WTC11 (cell line): ENCODE measurements at regions not wholly inside any gene's neighbourhood (a gene's known extent, or its start where the extent isn't known, plus 50 kb on each side); places are given as distances from the start of the nearest gene placed in this dataset.

Experiments used
- ATAC-seq: fragments of 200-7000 bp; cut with Tn5 transposase; 2 replicates; pipeline ENCODE4 v1.10.0; 2021; ENCODE audit warnings: mild to moderate bottlenecking, moderate library complexity
- CTCF ChIA-PET: fragments of 300-600 bp; sonication (Branson Sonifier 250); formaldehyde crosslinking; loops from one replicate; lab custom pipeline; 2021; ENCODE audit warnings: antibody characterized with exemption; lab: Charles Lee
- POLR2A ChIA-PET: fragments of 350-600 bp; sonication (Branson Sonifier 250); formaldehyde crosslinking; loops from one replicate; lab custom pipeline; 2021; ENCODE audit warnings: antibody characterized with exemption; lab: Charles Lee
- DNase-seq: peaks from one replicate; pipeline ENCODE4 v3.0.0; 2021; ENCODE audit warnings: low spot score
- H3K27ac Mint-ChIP-seq: 2 replicates; pipeline ENCODE4 v1.8.0; 2021; ENCODE audit warnings: mixed read lengths
- H3K27me3 Mint-ChIP-seq: 2 replicates; pipeline ENCODE4 v1.8.0; 2021; ENCODE audit warnings: low read depth, mild to moderate bottlenecking, moderate library complexity, mixed read lengths
- H3K36me3 Mint-ChIP-seq: 2 replicates; pipeline ENCODE4 v1.8.0; 2021; ENCODE audit warnings: mixed read lengths
- H3K4me1 Mint-ChIP-seq: 2 replicates; pipeline ENCODE4 v1.8.0; 2022; ENCODE audit warnings: mixed read lengths
- H3K4me3 Mint-ChIP-seq: 2 replicates; pipeline ENCODE4 v1.8.0; 2021; ENCODE audit warnings: mild to moderate bottlenecking, moderate library complexity, mixed read lengths
- H3K9me3 Mint-ChIP-seq: 2 replicates; pipeline ENCODE4 v1.8.0; 2021; ENCODE audit warnings: mixed read lengths
- ATF1 ChIP-seq: sonication (generic); formaldehyde crosslinking; IDR thresholded peaks from 2 replicates; pipeline ENCODE4 v1.8.1; 2023; ENCODE audit warnings: mild to moderate bottlenecking, moderate library complexity, missing genetic modification reagents
- CBFB ChIP-seq: sonication (generic); formaldehyde crosslinking; IDR thresholded peaks from 2 replicates; pipeline ENCODE4 v1.8.1; 2022; ENCODE audit warnings: mild to moderate bottlenecking, low read depth, missing genetic modification reagents
- ETV6 ChIP-seq: sonication (generic); formaldehyde crosslinking; IDR thresholded peaks from 2 replicates; pipeline ENCODE4 v1.8.1; 2022; ENCODE audit warnings: mild to moderate bottlenecking, missing genetic modification reagents
- FOXP1 ChIP-seq: sonication (generic); formaldehyde crosslinking; IDR thresholded peaks from 2 replicates; pipeline ENCODE4 v1.8.0; 2022; ENCODE audit warnings: missing genetic modification reagents, mild to moderate bottlenecking, moderate library complexity, borderline replicate concordance
- MXD4 ChIP-seq: fragments of 250-450 bp; sonication (Bioruptor Pico); IDR thresholded peaks from 2 replicates; pipeline ENCODE4 v1.8.0; 2021; ENCODE audit warnings: mild to moderate bottlenecking, moderate library complexity, borderline replicate concordance
- NFE2L1 ChIP-seq: sonication (generic); formaldehyde crosslinking; IDR thresholded peaks from 2 replicates; pipeline ENCODE4 v1.8.1; 2023; ENCODE audit warnings: missing genetic modification reagents
- NR1H2 ChIP-seq: sonication (generic); formaldehyde crosslinking; IDR thresholded peaks from 2 replicates; pipeline ENCODE4 v1.9.0; 2021; ENCODE audit warnings: mild to moderate bottlenecking, moderate library complexity, missing genetic modification reagents
- RELA ChIP-seq: sonication (generic); formaldehyde crosslinking; IDR thresholded peaks from 2 replicates; pipeline ENCODE4 v1.8.1; 2022; ENCODE audit warnings: missing genetic modification reagents, mild to moderate bottlenecking, borderline replicate concordance
- SMAD3 ChIP-seq: sonication (generic); formaldehyde crosslinking; IDR thresholded peaks from 2 replicates; pipeline ENCODE4 v1.8.0; 2022; ENCODE audit warnings: missing genetic modification reagents, mild to moderate bottlenecking, borderline replicate concordance
- ZBTB21 ChIP-seq: sonication (generic); formaldehyde crosslinking; IDR thresholded peaks from 2 replicates; pipeline ENCODE4 v1.8.1; 2023; ENCODE audit warnings: mild to moderate bottlenecking, missing genetic modification reagents, borderline replicate concordance
- ZNF671 ChIP-seq: fragments of 250-450 bp; sonication (Bioruptor Pico); IDR thresholded peaks from 2 replicates; pipeline ENCODE4 v1.8.0; 2021; ENCODE audit warnings: mild to moderate bottlenecking
- TF ChIP-seq, protein P1 (sequence below): sonication (generic); formaldehyde crosslinking; conservative IDR thresholded peaks from 2 replicates; pipeline ENCODE4 v1.8.1; 2023; ENCODE audit warnings: mild to moderate bottlenecking, low read depth, missing genetic modification reagents, moderate library complexity
- TF ChIP-seq, protein P2 (sequence below): fragments of 250-450 bp; sonication (Bioruptor Pico); conservative IDR thresholded peaks from 2 replicates; pipeline ENCODE4 v1.9.0; 2021; ENCODE audit warnings: mild to moderate bottlenecking
- TF ChIP-seq, protein P3 (sequence below): sonication (generic); formaldehyde crosslinking; IDR thresholded peaks from 2 replicates; pipeline ENCODE4 v1.8.1; 2022; ENCODE audit warnings: low read depth, mild to moderate bottlenecking, moderate library complexity, missing genetic modification reagents, borderline replicate concordance
- TF ChIP-seq, protein P4 (sequence below): sonication (generic); formaldehyde crosslinking; IDR thresholded peaks from 2 replicates; pipeline ENCODE4 v1.8.0; 2022; ENCODE audit warnings: mild to moderate bottlenecking, missing genetic modification reagents
- TF ChIP-seq, protein P5 (sequence below): fragments of 250-450 bp; sonication (Bioruptor Pico); IDR thresholded peaks from 2 replicates; pipeline ENCODE4 v1.9.0; 2021; ENCODE audit warnings: mild to moderate bottlenecking
- TF ChIP-seq, protein P6 (sequence below): fragments of 250-450 bp; sonication (Bioruptor Pico); IDR thresholded peaks from 2 replicates; pipeline ENCODE4 v1.9.0; 2021; ENCODE audit warnings: mild to moderate bottlenecking
- TF ChIP-seq, protein P7 (sequence below): sonication (generic); formaldehyde crosslinking; IDR thresholded peaks from 2 replicates; pipeline ENCODE4 v1.8.1; 2023; ENCODE audit warnings: mild to moderate bottlenecking, missing genetic modification reagents
- TF ChIP-seq, protein P8 (sequence below): sonication (generic); formaldehyde crosslinking; IDR thresholded peaks from 2 replicates; pipeline ENCODE4 v1.8.1; 2023; ENCODE audit warnings: mild to moderate bottlenecking, missing genetic modification reagents, borderline replicate concordance

DNA sequence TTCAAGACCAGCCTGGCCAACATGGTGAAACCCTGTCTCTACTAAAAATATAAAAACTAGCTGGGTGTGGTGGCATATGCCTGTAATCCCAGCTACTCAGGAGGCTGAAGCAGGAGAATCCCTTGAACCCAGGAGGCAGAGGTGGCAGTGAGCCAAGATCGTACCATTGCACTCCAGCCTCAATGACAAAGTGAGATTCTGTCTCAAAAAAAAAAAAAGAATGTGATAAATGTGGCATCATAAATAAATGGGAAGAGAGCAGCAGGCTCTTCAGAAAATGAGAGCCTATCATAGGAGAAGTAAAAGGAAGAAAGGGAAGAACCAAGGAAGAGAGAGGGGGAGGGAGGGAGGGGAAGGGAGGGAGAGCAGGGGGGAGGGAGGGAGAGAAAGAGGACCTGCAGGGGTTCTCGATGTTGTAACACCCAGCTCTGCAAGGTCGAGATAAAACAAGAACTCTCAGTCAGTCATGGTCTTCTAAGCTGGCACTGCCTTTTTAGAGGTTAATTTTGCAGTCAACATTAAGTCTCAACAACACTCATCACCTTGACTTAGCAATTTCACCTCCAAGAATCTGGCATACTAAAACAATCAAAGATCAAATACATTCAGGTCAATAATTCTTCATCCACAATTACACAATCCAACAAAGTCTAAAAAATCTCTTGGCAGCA, 68.7 kb upstream of the SIMC1 start (continued):
- TF ChIP-seq CBFB (CRISPR knock-in tag) (no peak), MXD4 (CRISPR knock-in tag) (no peak), ATF1 (CRISPR knock-in tag) (no peak), ZNF671 (no peak)
- TF ChIP-seq, protein P1, sequence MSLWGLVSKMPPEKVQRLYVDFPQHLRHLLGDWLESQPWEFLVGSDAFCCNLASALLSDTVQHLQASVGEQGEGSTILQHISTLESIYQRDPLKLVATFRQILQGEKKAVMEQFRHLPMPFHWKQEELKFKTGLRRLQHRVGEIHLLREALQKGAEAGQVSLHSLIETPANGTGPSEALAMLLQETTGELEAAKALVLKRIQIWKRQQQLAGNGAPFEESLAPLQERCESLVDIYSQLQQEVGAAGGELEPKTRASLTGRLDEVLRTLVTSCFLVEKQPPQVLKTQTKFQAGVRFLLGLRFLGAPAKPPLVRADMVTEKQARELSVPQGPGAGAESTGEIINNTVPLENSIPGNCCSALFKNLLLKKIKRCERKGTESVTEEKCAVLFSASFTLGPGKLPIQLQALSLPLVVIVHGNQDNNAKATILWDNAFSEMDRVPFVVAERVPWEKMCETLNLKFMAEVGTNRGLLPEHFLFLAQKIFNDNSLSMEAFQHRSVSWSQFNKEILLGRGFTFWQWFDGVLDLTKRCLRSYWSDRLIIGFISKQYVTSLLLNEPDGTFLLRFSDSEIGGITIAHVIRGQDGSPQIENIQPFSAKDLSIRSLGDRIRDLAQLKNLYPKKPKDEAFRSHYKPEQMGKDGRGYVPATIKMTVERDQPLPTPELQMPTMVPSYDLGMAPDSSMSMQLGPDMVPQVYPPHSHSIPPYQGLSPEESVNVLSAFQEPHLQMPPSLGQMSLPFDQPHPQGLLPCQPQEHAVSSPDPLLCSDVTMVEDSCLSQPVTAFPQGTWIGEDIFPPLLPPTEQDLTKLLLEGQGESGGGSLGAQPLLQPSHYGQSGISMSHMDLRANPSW (CRISPR knock-in tag) = no peak
- TF ChIP-seq, protein P2, sequence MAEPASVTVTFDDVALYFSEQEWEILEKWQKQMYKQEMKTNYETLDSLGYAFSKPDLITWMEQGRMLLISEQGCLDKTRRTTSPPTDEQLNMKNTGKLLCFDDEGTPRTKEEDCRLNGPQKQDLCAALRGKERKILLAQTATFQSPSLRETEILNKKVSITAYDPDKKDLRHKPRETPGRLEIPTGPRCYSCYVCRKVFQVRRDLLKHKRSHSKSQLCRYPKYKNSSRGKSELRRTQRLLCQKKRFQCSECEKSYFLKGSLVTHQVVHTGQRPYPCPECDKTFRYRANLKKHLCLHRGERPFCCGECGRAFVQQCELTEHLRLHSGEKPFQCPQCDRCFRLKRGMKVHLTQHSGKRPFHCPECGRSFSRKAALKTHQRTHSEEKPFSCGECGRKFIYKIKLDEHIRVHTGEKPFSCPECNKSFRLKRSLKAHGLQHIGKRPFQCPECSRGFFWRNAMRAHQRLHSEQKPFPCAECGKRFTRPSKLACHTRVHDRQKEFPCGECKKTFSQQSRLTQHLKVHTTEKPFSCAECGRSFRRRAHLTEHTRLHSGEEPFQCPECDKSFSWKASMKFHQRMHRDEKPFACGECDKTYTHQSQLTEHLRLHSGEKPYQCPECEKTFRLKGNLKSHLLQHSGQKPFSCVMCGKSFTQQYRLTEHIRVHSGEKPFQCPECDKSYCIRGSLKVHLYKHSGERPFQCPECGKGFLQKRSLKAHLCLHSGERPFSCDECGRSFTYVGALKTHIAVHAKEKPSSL (CRISPR knock-in tag) = no peak
- TF ChIP-seq, protein P3, sequence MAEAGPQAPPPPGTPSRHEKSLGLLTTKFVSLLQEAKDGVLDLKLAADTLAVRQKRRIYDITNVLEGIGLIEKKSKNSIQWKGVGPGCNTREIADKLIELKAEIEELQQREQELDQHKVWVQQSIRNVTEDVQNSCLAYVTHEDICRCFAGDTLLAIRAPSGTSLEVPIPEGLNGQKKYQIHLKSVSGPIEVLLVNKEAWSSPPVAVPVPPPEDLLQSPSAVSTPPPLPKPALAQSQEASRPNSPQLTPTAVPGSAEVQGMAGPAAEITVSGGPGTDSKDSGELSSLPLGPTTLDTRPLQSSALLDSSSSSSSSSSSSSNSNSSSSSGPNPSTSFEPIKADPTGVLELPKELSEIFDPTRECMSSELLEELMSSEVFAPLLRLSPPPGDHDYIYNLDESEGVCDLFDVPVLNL = no peak
- TF ChIP-seq, all 79 proteins: peak for 0

DNA sequence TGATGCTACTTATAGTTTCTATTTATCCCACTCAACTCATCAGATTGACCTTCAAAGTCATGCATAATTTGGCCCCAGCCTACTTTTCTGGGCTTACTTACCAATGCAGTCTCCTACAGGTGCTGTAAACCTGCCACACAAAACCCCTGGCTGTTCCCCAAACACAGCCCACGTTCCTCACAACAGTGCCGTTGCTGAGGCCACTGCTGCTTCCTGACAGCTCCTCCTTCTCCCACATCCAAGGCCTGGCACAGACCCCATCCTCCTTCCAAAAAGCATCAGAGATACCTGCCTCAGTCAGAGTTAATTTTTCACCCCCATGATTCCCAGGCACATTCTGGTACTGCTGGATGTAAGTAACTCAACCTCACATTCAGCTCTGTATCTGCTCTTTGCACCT, 68.1 kb upstream of the SIMC1 start:
- Mint-ChIP-seq H3K36me3 (no peaks in the 10 kb centered on the region), H3K4me1 (peaks cover 21% of the 10 kb centered on the region), H3K27me3 (peaks cover 63% of the 10 kb centered on the region), H3K27ac (no peak overlapping the region), H3K4me3 (no peak overlapping the region), H3K9me3 (no peaks in the 10 kb centered on the region)
- no peak for ATAC-seq
- ChIA-PET CTCF (interaction anchor here (1.2 kb wide), 1 partner anchor 440 kb away, joined by 4 read pairs; no protein-coding TSS in a partner anchor), POLR2A (no interaction called here)
- no peak for DNase-seq
- no peak for TF ChIP-seq ATF1 (CRISPR knock-in tag)
- TF ChIP-seq, protein P4, sequence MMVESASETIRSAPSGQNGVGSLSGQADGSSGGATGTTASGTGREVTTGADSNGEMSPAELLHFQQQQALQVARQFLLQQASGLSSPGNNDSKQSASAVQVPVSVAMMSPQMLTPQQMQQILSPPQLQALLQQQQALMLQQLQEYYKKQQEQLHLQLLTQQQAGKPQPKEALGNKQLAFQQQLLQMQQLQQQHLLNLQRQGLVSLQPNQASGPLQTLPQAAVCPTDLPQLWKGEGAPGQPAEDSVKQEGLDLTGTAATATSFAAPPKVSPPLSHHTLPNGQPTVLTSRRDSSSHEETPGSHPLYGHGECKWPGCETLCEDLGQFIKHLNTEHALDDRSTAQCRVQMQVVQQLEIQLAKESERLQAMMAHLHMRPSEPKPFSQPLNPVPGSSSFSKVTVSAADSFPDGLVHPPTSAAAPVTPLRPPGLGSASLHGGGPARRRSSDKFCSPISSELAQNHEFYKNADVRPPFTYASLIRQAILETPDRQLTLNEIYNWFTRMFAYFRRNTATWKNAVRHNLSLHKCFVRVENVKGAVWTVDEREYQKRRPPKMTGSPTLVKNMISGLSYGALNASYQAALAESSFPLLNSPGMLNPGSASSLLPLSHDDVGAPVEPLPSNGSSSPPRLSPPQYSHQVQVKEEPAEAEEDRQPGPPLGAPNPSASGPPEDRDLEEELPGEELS (CRISPR knock-in tag) = no peak
- TF ChIP-seq, protein P5, sequence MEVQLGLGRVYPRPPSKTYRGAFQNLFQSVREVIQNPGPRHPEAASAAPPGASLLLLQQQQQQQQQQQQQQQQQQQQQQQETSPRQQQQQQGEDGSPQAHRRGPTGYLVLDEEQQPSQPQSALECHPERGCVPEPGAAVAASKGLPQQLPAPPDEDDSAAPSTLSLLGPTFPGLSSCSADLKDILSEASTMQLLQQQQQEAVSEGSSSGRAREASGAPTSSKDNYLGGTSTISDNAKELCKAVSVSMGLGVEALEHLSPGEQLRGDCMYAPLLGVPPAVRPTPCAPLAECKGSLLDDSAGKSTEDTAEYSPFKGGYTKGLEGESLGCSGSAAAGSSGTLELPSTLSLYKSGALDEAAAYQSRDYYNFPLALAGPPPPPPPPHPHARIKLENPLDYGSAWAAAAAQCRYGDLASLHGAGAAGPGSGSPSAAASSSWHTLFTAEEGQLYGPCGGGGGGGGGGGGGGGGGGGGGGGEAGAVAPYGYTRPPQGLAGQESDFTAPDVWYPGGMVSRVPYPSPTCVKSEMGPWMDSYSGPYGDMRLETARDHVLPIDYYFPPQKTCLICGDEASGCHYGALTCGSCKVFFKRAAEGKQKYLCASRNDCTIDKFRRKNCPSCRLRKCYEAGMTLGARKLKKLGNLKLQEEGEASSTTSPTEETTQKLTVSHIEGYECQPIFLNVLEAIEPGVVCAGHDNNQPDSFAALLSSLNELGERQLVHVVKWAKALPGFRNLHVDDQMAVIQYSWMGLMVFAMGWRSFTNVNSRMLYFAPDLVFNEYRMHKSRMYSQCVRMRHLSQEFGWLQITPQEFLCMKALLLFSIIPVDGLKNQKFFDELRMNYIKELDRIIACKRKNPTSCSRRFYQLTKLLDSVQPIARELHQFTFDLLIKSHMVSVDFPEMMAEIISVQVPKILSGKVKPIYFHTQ (CRISPR knock-in tag) = no peak
- TF ChIP-seq, protein P6, sequence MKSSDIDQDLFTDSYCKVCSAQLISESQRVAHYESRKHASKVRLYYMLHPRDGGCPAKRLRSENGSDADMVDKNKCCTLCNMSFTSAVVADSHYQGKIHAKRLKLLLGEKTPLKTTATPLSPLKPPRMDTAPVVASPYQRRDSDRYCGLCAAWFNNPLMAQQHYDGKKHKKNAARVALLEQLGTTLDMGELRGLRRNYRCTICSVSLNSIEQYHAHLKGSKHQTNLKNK (CRISPR knock-in tag) = no peak
- no peak for TF ChIP-seq NR1H2 (CRISPR knock-in tag)
- no peak for TF ChIP-seq ZBTB21
- no peak for TF ChIP-seq SMAD3 (CRISPR knock-in tag)
- TF ChIP-seq, protein P7, sequence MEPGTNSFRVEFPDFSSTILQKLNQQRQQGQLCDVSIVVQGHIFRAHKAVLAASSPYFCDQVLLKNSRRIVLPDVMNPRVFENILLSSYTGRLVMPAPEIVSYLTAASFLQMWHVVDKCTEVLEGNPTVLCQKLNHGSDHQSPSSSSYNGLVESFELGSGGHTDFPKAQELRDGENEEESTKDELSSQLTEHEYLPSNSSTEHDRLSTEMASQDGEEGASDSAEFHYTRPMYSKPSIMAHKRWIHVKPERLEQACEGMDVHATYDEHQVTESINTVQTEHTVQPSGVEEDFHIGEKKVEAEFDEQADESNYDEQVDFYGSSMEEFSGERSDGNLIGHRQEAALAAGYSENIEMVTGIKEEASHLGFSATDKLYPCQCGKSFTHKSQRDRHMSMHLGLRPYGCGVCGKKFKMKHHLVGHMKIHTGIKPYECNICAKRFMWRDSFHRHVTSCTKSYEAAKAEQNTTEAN = no peak
- TF ChIP-seq NFE2L1 = no peak
- no peak for TF ChIP-seq ETV6 (CRISPR knock-in tag)
- no peak for TF ChIP-seq FOXP1 (CRISPR knock-in tag)
- TF ChIP-seq, protein P8, sequence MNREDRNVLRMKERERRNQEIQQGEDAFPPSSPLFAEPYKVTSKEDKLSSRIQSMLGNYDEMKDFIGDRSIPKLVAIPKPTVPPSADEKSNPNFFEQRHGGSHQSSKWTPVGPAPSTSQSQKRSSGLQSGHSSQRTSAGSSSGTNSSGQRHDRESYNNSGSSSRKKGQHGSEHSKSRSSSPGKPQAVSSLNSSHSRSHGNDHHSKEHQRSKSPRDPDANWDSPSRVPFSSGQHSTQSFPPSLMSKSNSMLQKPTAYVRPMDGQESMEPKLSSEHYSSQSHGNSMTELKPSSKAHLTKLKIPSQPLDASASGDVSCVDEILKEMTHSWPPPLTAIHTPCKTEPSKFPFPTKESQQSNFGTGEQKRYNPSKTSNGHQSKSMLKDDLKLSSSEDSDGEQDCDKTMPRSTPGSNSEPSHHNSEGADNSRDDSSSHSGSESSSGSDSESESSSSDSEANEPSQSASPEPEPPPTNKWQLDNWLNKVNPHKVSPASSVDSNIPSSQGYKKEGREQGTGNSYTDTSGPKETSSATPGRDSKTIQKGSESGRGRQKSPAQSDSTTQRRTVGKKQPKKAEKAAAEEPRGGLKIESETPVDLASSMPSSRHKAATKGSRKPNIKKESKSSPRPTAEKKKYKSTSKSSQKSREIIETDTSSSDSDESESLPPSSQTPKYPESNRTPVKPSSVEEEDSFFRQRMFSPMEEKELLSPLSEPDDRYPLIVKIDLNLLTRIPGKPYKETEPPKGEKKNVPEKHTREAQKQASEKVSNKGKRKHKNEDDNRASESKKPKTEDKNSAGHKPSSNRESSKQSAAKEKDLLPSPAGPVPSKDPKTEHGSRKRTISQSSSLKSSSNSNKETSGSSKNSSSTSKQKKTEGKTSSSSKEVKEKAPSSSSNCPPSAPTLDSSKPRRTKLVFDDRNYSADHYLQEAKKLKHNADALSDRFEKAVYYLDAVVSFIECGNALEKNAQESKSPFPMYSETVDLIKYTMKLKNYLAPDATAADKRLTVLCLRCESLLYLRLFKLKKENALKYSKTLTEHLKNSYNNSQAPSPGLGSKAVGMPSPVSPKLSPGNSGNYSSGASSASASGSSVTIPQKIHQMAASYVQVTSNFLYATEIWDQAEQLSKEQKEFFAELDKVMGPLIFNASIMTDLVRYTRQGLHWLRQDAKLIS (CRISPR knock-in tag) = no peak
- TF ChIP-seq RELA = no peak
